Activated CD8-positive, alpha-beta T cell treated with anti-CD3 and anti-CD28 coated beads, Interleukin-2, amount 10 ng/mL, durations not matched to agents 7 days and 5 days (primary cell): ENCODE measurements at regions not wholly inside any gene's neighbourhood (a gene's known extent, or its start where the extent isn't known, plus 50 kb on each side); places are given as distances from the start of the nearest gene placed in this dataset.

Source experiments
- ATAC-seq: fragments of 150-1000 bp; cut with Tn5 transposase; one replicate; pipeline ENCODE4 v1.10.0; 2021; ENCODE audit warnings: moderate library complexity
- CTCF ChIA-PET: fragments of 350-600 bp; sonication (Branson Sonifier 250); formaldehyde crosslinking; loops from one replicate; lab custom pipeline; 2021; ENCODE audit warnings: antibody characterized with exemption; lab: Charles Lee
- POLR2A ChIA-PET: fragments of 350-600 bp; sonication (Branson Sonifier 250); formaldehyde crosslinking; loops from one replicate; lab custom pipeline; 2021; ENCODE audit warnings: antibody characterized with exemption; lab: Charles Lee
- DNase-seq: peaks from one replicate; pipeline ENCODE4 v3.0.0-alpha.2; 2020
- H3K27ac Mint-ChIP-seq: one replicate; pipeline ENCODE4 v1.8.0; 2021; ENCODE audit warnings: mild to moderate bottlenecking, mixed read lengths
- H3K27me3 Mint-ChIP-seq: one replicate; pipeline ENCODE4 v1.8.0; 2021; ENCODE audit warnings: low read depth, mixed read lengths
- H3K36me3 Mint-ChIP-seq: one replicate; pipeline ENCODE4 v1.8.0; 2021; ENCODE audit warnings: low read depth, mixed read lengths
- H3K4me1 Mint-ChIP-seq: one replicate; pipeline ENCODE4 v1.8.0; 2021; ENCODE audit warnings: low read depth, mixed read lengths
- H3K4me3 Mint-ChIP-seq: one replicate; pipeline ENCODE4 v1.8.0; 2021; ENCODE audit warnings: mild to moderate bottlenecking, mixed read lengths
- H3K9me3 Mint-ChIP-seq: one replicate; pipeline ENCODE4 v1.8.0; 2022; ENCODE audit warnings: mixed read lengths; ENCODE audit not compliant: insufficient read depth

DNA sequence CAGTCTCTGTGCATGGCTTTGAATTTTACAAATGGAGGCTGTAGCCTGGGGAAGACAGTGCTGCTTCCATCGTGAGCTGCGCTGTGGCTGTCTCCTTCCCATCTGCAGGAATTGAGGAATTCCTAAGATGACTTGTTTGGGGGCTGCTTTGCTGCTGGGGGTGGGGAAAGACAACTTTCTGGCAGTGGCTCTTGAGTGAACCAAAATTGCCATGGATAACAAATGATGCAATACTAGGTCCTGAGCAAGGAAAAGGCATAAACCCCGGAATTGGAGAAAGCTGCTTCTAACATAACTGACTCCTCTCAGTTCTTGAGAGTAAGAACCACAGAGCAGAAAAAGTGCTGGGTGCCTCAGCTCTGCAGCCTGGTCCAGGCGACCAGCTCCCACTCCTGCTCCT lies 245.0 kb upstream of the RPL38 start:
- no peak overlapping the region for H3K4me3 Mint-ChIP-seq
- CTCF ChIA-PET: interaction anchor here (0.7 to 1.6 kb wide), 3 partner anchors 27 to 1231 kb away, joined by 3 read pairs; no protein-coding TSS in a partner anchor
- H3K9me3 Mint-ChIP-seq: no peaks in the 10 kb centered on the region
- DNase-seq (no peak), ATAC-seq (no peak)
- no peaks in the 10 kb centered on the region for H3K36me3 Mint-ChIP-seq
- POLR2A ChIA-PET: no interaction called here
- H3K4me1 Mint-ChIP-seq: no peaks in the 10 kb centered on the region
- peaks cover 4% of the 10 kb centered on the region for H3K27me3 Mint-ChIP-seq
- H3K27ac Mint-ChIP-seq: no peak overlapping the region

GRCh38 chr17:73960469-73960868 lies 243.0 kb upstream of the RPL38 start:
- ATAC-seq (no peak), DNase-seq (no peak)
- no peak overlapping the region for H3K4me3 Mint-ChIP-seq
- ChIA-PET CTCF (no interaction called here), POLR2A (no interaction called here)
- H3K9me3 Mint-ChIP-seq: peaks cover 4% of the 10 kb centered on the region
- peaks cover 10% of the 10 kb centered on the region for H3K27me3 Mint-ChIP-seq
- H3K36me3 Mint-ChIP-seq: no peaks in the 10 kb centered on the region
- no peak overlapping the region for H3K27ac Mint-ChIP-seq
- H3K4me1 Mint-ChIP-seq: no peaks in the 10 kb centered on the region

DNA sequence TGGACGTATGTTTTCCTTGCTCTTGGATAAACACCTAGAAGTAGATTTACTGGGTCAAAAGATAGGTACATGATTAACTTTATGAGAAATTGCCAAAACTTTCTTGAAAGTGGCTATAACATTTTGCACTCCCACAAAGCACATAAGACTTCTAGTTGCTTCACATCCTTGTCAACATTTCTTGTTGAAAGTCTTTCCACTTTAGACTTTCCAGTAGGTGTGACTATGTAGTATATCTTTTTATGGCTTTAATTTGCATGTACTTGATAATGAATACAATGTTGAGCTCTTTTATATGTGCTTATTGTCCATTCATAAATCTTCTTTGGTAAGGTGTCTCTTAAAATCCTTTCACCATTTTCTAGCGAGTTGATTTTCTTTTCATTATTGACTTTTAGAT lies 241.2 kb upstream of the RPL38 start:
- ATAC-seq (no peak), DNase-seq (no peak)
- POLR2A ChIA-PET: no interaction called here
- Mint-ChIP-seq H3K27ac (no peak overlapping the region), H3K36me3 (no peaks in the 10 kb centered on the region), H3K4me3 (no peak overlapping the region), H3K9me3 (peaks cover 4% of the 10 kb centered on the region), H3K4me1 (no peaks in the 10 kb centered on the region), H3K27me3 (peaks cover 10% of the 10 kb centered on the region)
- CTCF ChIA-PET: no interaction called here

- Mint-ChIP-seq H3K4me1 (no peaks in the 10 kb centered on the region), H3K27ac (no peak overlapping the region), H3K27me3 (peaks cover 19% of the 10 kb centered on the region), H3K9me3 (peaks cover 4% of the 10 kb centered on the region), H3K36me3 (no peaks in the 10 kb centered on the region), H3K4me3 (no peak overlapping the region)
- POLR2A ChIA-PET: no interaction called here
- CTCF ChIA-PET: no interaction called here
- DNase-seq (no peak), ATAC-seq (no peak)
Observed at GRCh38 chr17:73968680-73969079, 234.8 kb upstream of the RPL38 start.

DNA sequence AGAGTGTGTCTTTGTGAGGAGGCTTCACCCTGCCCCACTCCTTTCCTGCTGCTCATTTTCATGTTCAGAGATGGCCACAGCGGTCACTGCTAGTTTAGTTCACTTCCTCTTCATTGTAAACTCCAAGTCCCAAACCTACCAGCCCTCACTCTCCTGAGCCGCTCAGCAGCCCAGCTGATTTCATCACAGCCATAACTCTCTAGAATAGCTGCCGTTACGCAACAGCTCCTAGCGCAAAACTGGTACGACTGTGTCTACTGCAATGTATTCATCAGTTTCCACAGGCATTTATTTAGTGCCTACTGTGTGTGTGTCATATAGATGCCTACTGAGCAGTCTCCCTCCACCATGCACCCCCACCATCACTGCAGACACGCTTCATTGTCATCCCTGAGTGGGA lies 233.5 kb upstream of the RPL38 start:
- POLR2A ChIA-PET: no interaction called here
- H3K27me3 Mint-ChIP-seq: peaks cover 14% of the 10 kb centered on the region
- ATAC-seq (no peak), DNase-seq (no peak)
- H3K27ac Mint-ChIP-seq: no peak overlapping the region
- H3K4me1 Mint-ChIP-seq: no peaks in the 10 kb centered on the region
- no peaks in the 10 kb centered on the region for H3K36me3 Mint-ChIP-seq
- CTCF ChIA-PET: no interaction called here
- H3K4me3 Mint-ChIP-seq: no peak overlapping the region
- peaks cover 4% of the 10 kb centered on the region for H3K9me3 Mint-ChIP-seq

- ATAC-seq: no peak
- no peaks in the 10 kb centered on the region for H3K36me3 Mint-ChIP-seq
- H3K9me3 Mint-ChIP-seq: no peaks in the 10 kb centered on the region
- H3K4me3 Mint-ChIP-seq: no peak overlapping the region
- no peak overlapping the region for H3K27ac Mint-ChIP-seq
- peaks cover 12% of the 10 kb centered on the region for H3K27me3 Mint-ChIP-seq
- H3K4me1 Mint-ChIP-seq: no peaks in the 10 kb centered on the region
- CTCF ChIA-PET: interaction anchor here (0.7 kb wide), 1 partner anchor 346 kb away, joined by 3 read pairs; no protein-coding TSS in a partner anchor
- DNase-seq: no peak
- POLR2A ChIA-PET: no interaction called here
Observed at GRCh38 chr17:73971127-73971526, 232.4 kb upstream of the RPL38 start.

DNA sequence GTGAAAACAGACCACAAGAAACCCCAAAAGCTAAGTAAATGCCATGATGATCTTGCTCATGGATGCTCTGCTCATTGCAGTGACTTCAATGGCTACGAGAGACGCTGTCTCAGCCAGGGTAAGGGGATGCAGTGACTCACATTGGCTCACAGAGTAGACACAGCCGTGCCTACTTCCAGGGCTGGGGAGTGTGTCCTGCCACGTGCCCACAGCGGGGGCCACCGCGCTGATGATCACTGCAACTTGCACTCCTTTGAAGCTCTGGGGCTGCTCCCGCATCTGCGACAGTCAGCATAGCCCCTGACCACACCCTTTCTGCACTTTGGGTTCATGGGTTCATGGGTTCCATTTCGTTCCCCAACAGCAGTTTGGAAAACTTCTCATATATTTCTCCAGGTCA lies 231.4 kb upstream of the RPL38 start:
- no peaks in the 10 kb centered on the region for H3K9me3 Mint-ChIP-seq
- ChIA-PET POLR2A (no interaction called here), CTCF (no interaction called here)

GRCh38 chr17:73972901-73973300 lies 230.6 kb upstream of the RPL38 start:
- H3K27me3 Mint-ChIP-seq: peaks cover 8% of the 10 kb centered on the region
- ChIA-PET CTCF (no interaction called here), POLR2A (no interaction called here)
- DNase-seq (no peak), ATAC-seq (no peak)
- no peak overlapping the region for H3K27ac Mint-ChIP-seq
- H3K9me3 Mint-ChIP-seq: no peaks in the 10 kb centered on the region
- no peaks in the 10 kb centered on the region for H3K36me3 Mint-ChIP-seq
- no peak overlapping the region for H3K4me3 Mint-ChIP-seq
- H3K4me1 Mint-ChIP-seq: no peaks in the 10 kb centered on the region

More for the DNA sequence above, 231.4 kb upstream of the RPL38 start:
- no peak overlapping the region for H3K4me3 Mint-ChIP-seq
- no peaks in the 10 kb centered on the region for H3K4me1 Mint-ChIP-seq
- no peaks in the 10 kb centered on the region for H3K36me3 Mint-ChIP-seq
- ATAC-seq (no peak), DNase-seq (no peak)
- H3K27ac Mint-ChIP-seq: no peak overlapping the region
- H3K27me3 Mint-ChIP-seq: peaks cover 12% of the 10 kb centered on the region

DNA sequence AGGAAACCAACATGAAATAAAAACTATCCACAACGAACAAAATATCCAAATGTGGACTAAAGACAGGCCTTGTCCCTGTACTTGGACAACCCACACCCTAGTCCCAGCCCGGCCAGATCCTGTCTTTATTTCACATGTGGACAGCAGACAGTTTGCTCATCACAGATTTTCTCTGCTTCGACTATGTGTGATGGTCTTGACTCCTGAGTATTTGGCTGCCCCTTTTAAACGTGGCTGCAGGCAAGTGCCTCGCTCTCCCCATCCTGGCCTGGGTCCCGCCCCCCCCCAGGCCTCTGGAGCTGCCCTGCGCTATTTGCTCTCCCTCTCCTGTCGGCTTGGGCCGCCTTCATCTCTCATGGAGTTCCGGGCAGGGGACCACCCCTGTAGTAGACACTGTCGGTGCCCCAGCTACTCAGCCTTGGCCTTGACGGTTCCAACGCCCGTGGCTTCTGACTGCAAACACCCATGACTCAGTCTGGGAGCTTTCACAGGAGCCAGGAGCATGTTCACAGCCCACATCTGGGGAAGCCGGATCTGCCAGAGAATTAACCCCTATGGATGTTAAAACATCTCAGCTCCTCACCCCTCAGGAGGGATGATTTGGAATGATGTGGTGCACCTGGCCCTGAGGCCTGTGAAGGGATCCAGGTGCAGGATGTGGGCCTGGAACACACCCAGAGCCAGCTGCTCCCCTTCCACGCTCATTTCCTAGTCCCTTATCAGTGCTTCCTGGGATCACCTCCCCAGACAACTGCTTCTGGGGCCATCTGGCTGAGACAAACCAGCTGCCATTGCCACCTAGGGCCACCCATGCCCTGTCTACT lies 229.7 kb upstream of the RPL38 start:
- DNase-seq (no peak), ATAC-seq (no peak)
- ChIA-PET CTCF (no interaction called here), POLR2A (no interaction called here)
- Mint-ChIP-seq H3K27me3 (peaks cover 11% of the 10 kb centered on the region), H3K4me3 (no peak overlapping the region), H3K4me1 (no peaks in the 10 kb centered on the region), H3K27ac (no peak overlapping the region), H3K36me3 (no peaks in the 10 kb centered on the region), H3K9me3 (no peaks in the 10 kb centered on the region)

- peaks cover 11% of the 10 kb centered on the region for H3K27me3 Mint-ChIP-seq
- no peaks in the 10 kb centered on the region for H3K9me3 Mint-ChIP-seq
- ChIA-PET CTCF (no interaction called here), POLR2A (no interaction called here)
- no peak overlapping the region for H3K27ac Mint-ChIP-seq
- no peak for ATAC-seq
- H3K4me3 Mint-ChIP-seq: no peak overlapping the region
- no peaks in the 10 kb centered on the region for H3K4me1 Mint-ChIP-seq
- DNase-seq: no peak
- no peaks in the 10 kb centered on the region for H3K36me3 Mint-ChIP-seq
Observed at GRCh38 chr17:73974536-73974935, 228.9 kb upstream of the RPL38 start.

DNA sequence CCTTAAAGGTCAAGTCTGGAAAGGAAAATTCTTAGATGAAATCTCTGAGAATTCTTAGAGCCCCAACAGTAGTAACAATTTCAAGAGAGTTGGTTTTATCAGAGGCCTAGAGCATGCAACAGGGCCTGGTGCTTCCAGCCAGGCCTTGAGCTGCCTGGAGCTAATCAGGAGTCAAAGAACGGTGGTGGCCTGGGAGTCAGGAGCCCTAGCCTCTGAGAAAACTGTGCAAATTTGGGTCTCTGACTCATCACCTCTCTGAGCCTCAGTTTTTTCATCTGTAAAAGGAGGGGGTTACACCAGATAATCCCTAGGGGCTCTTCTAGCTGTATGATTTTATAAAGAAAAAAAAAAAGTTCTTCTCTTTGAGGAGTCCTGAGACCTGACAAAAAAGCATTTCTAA lies 227.3 kb upstream of the RPL38 start:
- CTCF ChIA-PET: no interaction called here
- H3K4me3 Mint-ChIP-seq: no peak overlapping the region
- ATAC-seq (no peak), DNase-seq (no peak)
- no peaks in the 10 kb centered on the region for H3K9me3 Mint-ChIP-seq
- H3K27ac Mint-ChIP-seq: no peak overlapping the region
- POLR2A ChIA-PET: interaction anchor here (0.7 kb wide), 1 partner anchor 102 kb away, joined by 3 read pairs; no protein-coding TSS in a partner anchor
- no peaks in the 10 kb centered on the region for H3K4me1 Mint-ChIP-seq
- peaks cover 9% of the 10 kb centered on the region for H3K27me3 Mint-ChIP-seq
- no peaks in the 10 kb centered on the region for H3K36me3 Mint-ChIP-seq

DNA sequence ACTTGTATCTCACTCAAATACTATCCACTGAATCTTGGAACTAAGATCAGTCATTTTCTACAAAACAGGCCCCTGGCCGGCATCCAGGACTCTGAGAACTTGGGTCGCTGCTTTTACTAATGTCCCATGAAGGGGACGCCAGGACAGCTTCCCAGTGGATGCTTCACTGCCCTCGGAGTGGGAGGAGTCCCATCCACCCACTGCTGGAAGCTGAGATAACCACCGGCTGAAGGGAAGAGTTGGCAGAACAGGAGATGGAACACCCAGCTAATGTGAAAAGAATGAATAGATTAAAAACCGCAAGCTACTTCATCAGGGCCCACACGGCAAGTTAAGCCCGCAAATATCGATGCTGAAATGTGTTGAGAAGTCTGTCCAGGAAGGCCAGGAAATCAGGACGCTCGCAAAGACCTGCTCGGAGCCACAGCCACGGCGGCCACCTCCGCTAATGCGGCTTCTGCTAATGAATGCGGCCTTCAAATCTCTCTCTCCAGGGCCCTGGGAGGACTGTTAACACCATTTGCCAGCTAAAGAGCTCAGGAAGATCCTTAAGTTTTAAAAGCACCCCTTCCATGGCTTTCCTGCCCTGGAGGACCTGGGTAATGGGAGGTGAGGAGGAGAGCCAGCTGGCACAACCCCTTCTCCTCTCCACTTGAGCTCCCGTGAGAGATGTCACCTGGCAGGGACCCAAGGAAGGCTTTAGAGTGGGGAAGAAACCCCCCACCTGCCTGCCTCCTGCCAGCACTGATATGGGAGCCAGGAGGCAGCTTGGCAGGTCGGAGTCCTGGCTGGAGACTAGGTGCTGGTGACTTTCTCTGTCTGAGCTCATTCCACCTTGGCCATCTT lies 226.6 kb upstream of the RPL38 start:
- Mint-ChIP-seq H3K9me3 (no peaks in the 10 kb centered on the region), H3K27ac (no peak overlapping the region), H3K4me3 (no peak overlapping the region), H3K4me1 (no peaks in the 10 kb centered on the region), H3K36me3 (no peaks in the 10 kb centered on the region), H3K27me3 (peaks cover 9% of the 10 kb centered on the region)
- POLR2A ChIA-PET: no interaction called here
- no peak for ATAC-seq
- CTCF ChIA-PET: interaction anchor here (0.7 kb wide), 1 partner anchor 1250 kb away, joined by 3 read pairs; no protein-coding TSS in a partner anchor
- DNase-seq: no peak
